Activated CD8-positive, alpha-beta memory T cell treated with anti-CD3 and anti-CD28 coated beads for 36 hours (primary cell): ENCODE measurements at regions not wholly inside any gene's neighbourhood (a gene's known extent, or its start where the extent isn't known, plus 50 kb on each side); places are given as distances from the start of the nearest gene placed in this dataset.

Experiments used
- CTCF ChIA-PET: fragments of 350-600 bp; sonication (Branson Sonifier 250); formaldehyde crosslinking; loops from one replicate; lab custom pipeline; 2021; ENCODE audit warnings: antibody characterized with exemption; lab: Charles Lee
- POLR2A ChIA-PET: fragments of 350-600 bp; sonication (Branson Sonifier 250); formaldehyde crosslinking; loops from one replicate; lab custom pipeline; 2021; ENCODE audit warnings: antibody characterized with exemption; lab: Charles Lee

GRCh38 chr21:19969156-19969555 lies 1029.1 kb upstream of the NCAM2 start:
- POLR2A ChIA-PET: no interaction called here
- CTCF ChIA-PET: no interaction called here

- ChIA-PET POLR2A (no interaction called here), CTCF (no interaction called here)
Measured at GRCh38 chr21:19981938-19982337, 1016.3 kb upstream of the NCAM2 start.

GRCh38 chr21:19986396-19986795 lies 1011.8 kb upstream of the NCAM2 start:
- ChIA-PET CTCF (no interaction called here), POLR2A (no interaction called here)

- ChIA-PET CTCF (no interaction called here), POLR2A (no interaction called here)
Measured at GRCh38 chr21:19987671-19988070, 1010.5 kb upstream of the NCAM2 start.

GRCh38 chr21:19992540-19992939 lies 1005.7 kb upstream of the NCAM2 start:
- CTCF ChIA-PET: no interaction called here
- POLR2A ChIA-PET: no interaction called here

GRCh38 chr21:19993268-19993667 lies 1004.9 kb upstream of the NCAM2 start:
- POLR2A ChIA-PET: no interaction called here
- CTCF ChIA-PET: no interaction called here

- ChIA-PET POLR2A (no interaction called here), CTCF (no interaction called here)
Measured at GRCh38 chr21:19995253-19995652, 1003.0 kb upstream of the NCAM2 start.

- ChIA-PET POLR2A (no interaction called here), CTCF (no interaction called here)
Measured at GRCh38 chr21:19998453-19998852, 999.8 kb upstream of the NCAM2 start.

GRCh38 chr21:19999369-20000272 lies 998.6 kb upstream of the NCAM2 start:
- ChIA-PET POLR2A (no interaction called here), CTCF (no interaction called here)

GRCh38 chr21:20004367-20004766 lies 993.8 kb upstream of the NCAM2 start:
- POLR2A ChIA-PET: no interaction called here
- CTCF ChIA-PET: no interaction called here

GRCh38 chr21:20010691-20011200 lies 987.5 kb upstream of the NCAM2 start:
- ChIA-PET CTCF (no interaction called here), POLR2A (no interaction called here)

- POLR2A ChIA-PET: no interaction called here
Measured at GRCh38 chr21:20013851-20014250, 984.4 kb upstream of the NCAM2 start.

GRCh38 chr21:20016435-20017005 lies 981.7 kb upstream of the NCAM2 start:
- POLR2A ChIA-PET: no interaction called here
- CTCF ChIA-PET: no interaction called here

More at GRCh38 chr21:20013851-20014250, 984.4 kb upstream of the NCAM2 start:
- CTCF ChIA-PET: no interaction called here

GRCh38 chr21:20020026-20020425 lies 978.2 kb upstream of the NCAM2 start:
- POLR2A ChIA-PET: no interaction called here
- CTCF ChIA-PET: no interaction called here

- CTCF ChIA-PET: no interaction called here
- POLR2A ChIA-PET: no interaction called here
Measured at GRCh38 chr21:20023193-20023592, 975.0 kb upstream of the NCAM2 start.

GRCh38 chr21:20024741-20025140 lies 973.5 kb upstream of the NCAM2 start:
- CTCF ChIA-PET: no interaction called here
- POLR2A ChIA-PET: no interaction called here

GRCh38 chr21:20026543-20026942 lies 971.7 kb upstream of the NCAM2 start:
- POLR2A ChIA-PET: no interaction called here
- CTCF ChIA-PET: no interaction called here

- POLR2A ChIA-PET: no interaction called here
Measured at GRCh38 chr21:20030390-20030789, 967.8 kb upstream of the NCAM2 start.

GRCh38 chr21:20031807-20032206 lies 966.4 kb upstream of the NCAM2 start:
- ChIA-PET POLR2A (no interaction called here), CTCF (no interaction called here)

More at GRCh38 chr21:20030390-20030789, 967.8 kb upstream of the NCAM2 start:
- CTCF ChIA-PET: no interaction called here

- POLR2A ChIA-PET: no interaction called here
Measured at GRCh38 chr21:20040768-20041167, 957.4 kb upstream of the NCAM2 start.

GRCh38 chr21:20045197-20045596 lies 953.0 kb upstream of the NCAM2 start:
- CTCF ChIA-PET: no interaction called here
- POLR2A ChIA-PET: no interaction called here

More at GRCh38 chr21:20040768-20041167, 957.4 kb upstream of the NCAM2 start:
- CTCF ChIA-PET: no interaction called here
